AG04450 (cell line): ENCODE measurements at regions not wholly inside any gene's neighbourhood (a gene's known extent, or its start where the extent isn't known, plus 50 kb on each side); places are given as distances from the start of the nearest gene placed in this dataset.

Experiments
- CTCF ChIA-PET: fragments of 300-600, 350-600 bp; formaldehyde crosslinking; extraction: SDS; loops from one replicate; lab custom pipeline; 2022; ENCODE audit warnings: antibody characterized with exemption, inconsistent platforms; lab: Charles Lee
- POLR2A ChIA-PET: fragments of 350-600 bp; formaldehyde crosslinking; extraction: SDS; loops from one replicate; lab custom pipeline; 2021; ENCODE audit warnings: antibody characterized with exemption, inconsistent platforms; lab: Yijun Ruan, JAX
- DNase-seq: peaks from one replicate; pipeline ENCODE4 v3.0.0-alpha.2; 2011; ENCODE audit warnings: low read depth, low spot score
- H3K27ac ChIP-seq: one replicate; pipeline ENCODE4 v1.5.1; 2012; ENCODE audit warnings: low read depth, low read length, control low read depth
- H3K27me3 ChIP-seq: one replicate; pipeline ENCODE4 v1.6.0; 2012; ENCODE audit warnings: low read length; ENCODE audit not compliant: control insufficient read depth, insufficient read depth
- H3K4me3 ChIP-seq: 2 replicates; pipeline ENCODE4 v1.5.1; 2011; ENCODE audit warnings: mild to moderate bottlenecking, low read depth, low read length, control low read depth
- H3K9me3 ChIP-seq: 2 replicates; pipeline ENCODE4 v1.5.1; 2012; ENCODE audit warnings: low read length; ENCODE audit not compliant: control insufficient read depth, insufficient read depth
- TF ChIP-seq, protein P1 (sequence below): IDR thresholded peaks from 2 replicates; pipeline ENCODE4 v1.5.1; 2011; ENCODE audit warnings: low read depth, low read length, control low read depth, inconsistent platforms

DNA sequence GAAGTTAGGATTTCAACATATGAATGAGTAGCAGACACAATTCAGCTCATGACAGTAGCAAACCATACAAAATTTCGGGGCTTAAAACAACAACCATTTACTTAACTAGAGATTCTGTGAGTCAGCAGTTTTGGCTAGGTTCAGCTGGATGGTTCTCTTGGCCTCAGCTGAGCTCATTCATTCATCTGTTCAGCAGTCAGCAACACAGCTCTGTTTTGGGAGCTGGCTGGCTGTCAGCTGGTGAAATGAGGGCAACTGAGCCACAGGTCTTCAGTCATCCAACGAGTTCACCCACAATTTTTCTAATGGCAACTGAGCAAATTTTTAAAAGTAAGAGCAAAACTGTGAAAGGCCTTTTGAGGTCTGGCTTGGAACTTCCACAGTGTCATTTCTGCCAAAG is 2005.1 kb upstream of the AGA start:
- ChIA-PET POLR2A (no interaction called here), CTCF (no interaction called here)
- Histone ChIP-seq H3K27ac (no peak overlapping the region), H3K27me3 (no peaks in the 10 kb centered on the region), H3K9me3 (no peaks in the 10 kb centered on the region), H3K4me3 (no peak overlapping the region)
- TF ChIP-seq, protein P1, sequence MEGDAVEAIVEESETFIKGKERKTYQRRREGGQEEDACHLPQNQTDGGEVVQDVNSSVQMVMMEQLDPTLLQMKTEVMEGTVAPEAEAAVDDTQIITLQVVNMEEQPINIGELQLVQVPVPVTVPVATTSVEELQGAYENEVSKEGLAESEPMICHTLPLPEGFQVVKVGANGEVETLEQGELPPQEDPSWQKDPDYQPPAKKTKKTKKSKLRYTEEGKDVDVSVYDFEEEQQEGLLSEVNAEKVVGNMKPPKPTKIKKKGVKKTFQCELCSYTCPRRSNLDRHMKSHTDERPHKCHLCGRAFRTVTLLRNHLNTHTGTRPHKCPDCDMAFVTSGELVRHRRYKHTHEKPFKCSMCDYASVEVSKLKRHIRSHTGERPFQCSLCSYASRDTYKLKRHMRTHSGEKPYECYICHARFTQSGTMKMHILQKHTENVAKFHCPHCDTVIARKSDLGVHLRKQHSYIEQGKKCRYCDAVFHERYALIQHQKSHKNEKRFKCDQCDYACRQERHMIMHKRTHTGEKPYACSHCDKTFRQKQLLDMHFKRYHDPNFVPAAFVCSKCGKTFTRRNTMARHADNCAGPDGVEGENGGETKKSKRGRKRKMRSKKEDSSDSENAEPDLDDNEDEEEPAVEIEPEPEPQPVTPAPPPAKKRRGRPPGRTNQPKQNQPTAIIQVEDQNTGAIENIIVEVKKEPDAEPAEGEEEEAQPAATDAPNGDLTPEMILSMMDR = no peak
- no peak for DNase-seq

DNA sequence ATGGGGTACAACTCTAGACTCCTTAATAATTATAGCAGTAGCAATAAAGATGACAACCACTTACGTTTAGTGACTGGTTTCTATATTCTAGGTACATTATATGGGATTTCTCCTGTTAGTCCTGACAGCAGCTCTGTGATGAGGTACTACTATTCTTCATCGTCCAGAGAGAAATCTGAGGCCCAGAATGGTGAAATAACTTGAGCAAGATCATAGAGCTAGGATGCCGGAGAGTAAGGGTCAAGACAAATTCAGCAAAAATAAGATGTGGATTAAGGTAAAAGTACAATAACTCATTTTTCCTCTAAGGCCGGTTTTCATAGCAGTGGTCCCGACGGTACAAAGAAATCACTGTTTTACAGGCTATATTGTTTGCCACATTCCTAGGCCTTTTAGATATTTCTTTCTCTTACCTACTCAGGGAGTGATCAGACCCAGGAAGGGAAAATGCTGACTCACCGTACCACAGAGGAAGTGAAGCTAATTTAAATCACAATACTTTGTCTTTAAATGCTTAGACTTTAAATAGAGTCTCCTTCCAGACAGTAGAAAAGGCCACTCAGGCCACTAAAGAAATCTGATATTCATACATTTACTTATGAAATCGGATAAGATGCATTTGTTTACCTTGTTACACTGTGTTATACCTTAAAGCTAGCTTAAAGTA is 2023.0 kb upstream of the AGA start:
- DNase-seq = no peak
- Histone ChIP-seq H3K27me3 (no peaks in the 10 kb centered on the region), H3K9me3 (no peaks in the 10 kb centered on the region), H3K27ac (no peak overlapping the region), H3K4me3 (no peak overlapping the region)
- ChIA-PET POLR2A (no interaction called here), CTCF (interaction anchor here (0.7 kb wide), 1 partner anchor 17 kb away, joined by 5 read pairs; no protein-coding TSS in a partner anchor)
- TF ChIP-seq, protein P1 = no peak

DNA sequence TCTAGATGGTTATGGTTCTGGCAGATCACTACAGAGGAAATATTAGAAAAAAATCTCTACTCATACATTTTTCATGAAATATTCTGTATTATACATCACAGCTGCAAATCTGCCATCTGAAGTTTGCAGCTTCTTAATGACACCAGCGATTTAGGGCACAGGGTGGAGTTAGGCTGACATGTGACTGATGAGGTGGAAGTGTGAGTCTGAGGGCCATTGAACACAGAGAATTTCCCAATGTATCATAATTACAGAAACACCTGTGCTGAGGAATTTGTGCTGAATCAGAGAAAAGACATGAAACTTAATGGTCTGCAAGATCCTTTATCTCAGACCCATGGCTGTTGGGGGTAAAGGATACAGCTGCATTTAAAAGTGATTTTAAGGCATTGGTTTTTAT is 2025.6 kb upstream of the AGA start:
- Histone ChIP-seq H3K27me3 (no peaks in the 10 kb centered on the region), H3K9me3 (no peaks in the 10 kb centered on the region), H3K27ac (no peak overlapping the region), H3K4me3 (no peak overlapping the region)
- ChIA-PET CTCF (no interaction called here), POLR2A (no interaction called here)
- TF ChIP-seq, protein P1 = no peak
- DNase-seq = no peak

DNA sequence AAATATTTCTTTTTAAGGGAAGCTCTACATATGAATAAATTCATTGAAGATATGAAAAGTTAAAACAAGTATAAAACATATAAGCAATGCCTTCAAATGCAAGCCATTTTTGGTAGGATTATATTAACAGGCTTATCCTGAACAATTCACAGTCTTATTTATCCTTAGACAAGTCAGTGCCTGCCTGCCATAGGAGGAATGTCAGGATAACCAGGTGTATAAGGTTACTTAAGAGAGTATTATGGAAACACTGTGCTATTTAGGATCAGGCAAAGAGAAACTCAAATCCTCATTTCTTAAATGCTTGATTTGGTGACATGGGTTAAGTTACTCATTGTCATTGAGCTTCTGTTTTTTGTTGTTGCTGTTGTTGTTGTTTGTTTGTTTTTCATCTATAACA is 2029.9 kb upstream of the AGA start:
- ChIA-PET CTCF (interaction anchor here (0.7 kb wide), 1 partner anchor 8 kb away, joined by 3 read pairs; no protein-coding TSS in a partner anchor), POLR2A (no interaction called here)
- DNase-seq = no peak
- H3K4me3 ChIP-seq = no peak overlapping the region
- H3K9me3 ChIP-seq = peaks cover 3% of the 10 kb centered on the region; the same call in 1 of the 2 replicates
- no peak overlapping the region for H3K27ac ChIP-seq
- TF ChIP-seq, protein P1 = no peak
- H3K27me3 ChIP-seq = no peaks in the 10 kb centered on the region

DNA sequence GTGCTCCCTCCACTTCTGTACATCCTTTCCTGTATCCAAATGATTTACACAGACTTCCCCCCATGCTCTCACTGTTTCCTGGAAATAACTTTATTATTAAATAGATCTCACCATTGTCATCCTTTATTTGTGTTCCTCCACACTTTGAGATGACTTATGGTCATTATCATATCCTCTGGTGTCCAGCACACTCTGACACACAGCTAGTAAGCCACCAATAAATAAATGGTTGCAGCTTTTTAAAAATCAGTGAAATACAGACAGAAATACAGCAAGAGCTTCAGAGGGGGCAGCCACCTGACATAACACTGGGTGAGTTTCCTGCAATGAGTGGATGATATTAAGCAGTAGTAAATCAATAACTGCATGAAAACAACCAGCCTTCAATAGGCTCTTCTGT is 2036.4 kb upstream of the AGA start:
- Histone ChIP-seq H3K27me3 (no peaks in the 10 kb centered on the region), H3K27ac (no peak overlapping the region), H3K9me3 (peaks cover 5% of the 10 kb centered on the region; the same call in 1 of the 2 replicates), H3K4me3 (no peak overlapping the region)
- TF ChIP-seq, protein P1 = no peak
- DNase-seq = no peak
- ChIA-PET POLR2A (no interaction called here), CTCF (no interaction called here)
